HCT116 (cell line): ENCODE measurements at regions not wholly inside any gene's neighbourhood (a gene's known extent, or its start where the extent isn't known, plus 50 kb on each side); places are given as distances from the start of the nearest gene placed in this dataset.
"Not testable (repeated sequence)": the region's sequence is repeated elsewhere in the genome, so short reads cannot be mapped to it uniquely, and the experiment has no call there.

Experiments
- ATAC-seq: fragments of 200-7000 bp; cut with Tn5 transposase; 2 replicates; pipeline ENCODE4 v1.9.1; 2020; ENCODE audit warnings: mild to moderate bottlenecking, moderate library complexity
- BruUV-seq: library from RNA; stranded (reverse); fragments of 400-500 nt; replicated peaks from 2 replicates; lab custom pipeline; 2021; lab: Mats Ljungman, UMichigan
- CTCF ChIA-PET: fragments of 300-600 bp; sonication (Branson Sonifier 250); formaldehyde crosslinking; loops from one replicate; lab custom pipeline; 2021; ENCODE audit warnings: antibody characterized with exemption; lab: Charles Lee
- POLR2A ChIA-PET: fragments of 300-600, 350-600 bp; sonication (Branson Sonifier 250); formaldehyde crosslinking; loops from one replicate; lab custom pipeline; 2021; ENCODE audit warnings: antibody characterized with exemption; lab: Charles Lee
- RAD21 ChIA-PET, 2 experiments: fragments of 300-600 bp; sonication (Branson Sonifier 250); formaldehyde crosslinking; loops; one replicate each; lab custom pipeline; 2023; ENCODE audit warnings: low total read pairs in 2 of 2; ENCODE audit not compliant: uncharacterized antibody in 2 of 2, unreplicated experiment in 2 of 2, low non-redundant PET in 1 of 2; lab: Charles Lee
- DNase-seq: peaks from one replicate; pipeline ENCODE4 v3.0.0-alpha.2; 2010; ENCODE audit warnings: low read depth, low spot score
- H2AFZ ChIP-seq: fragments of 200-600 bp; shearing (Covaris generic), sonication (generic); 2 replicates; pipeline ENCODE4 v1.6.1; 2017; ENCODE audit warnings: low read depth, mixed run types, mixed read lengths, antibody characterized with exemption, low read length; ENCODE audit not compliant: poor library complexity, severe bottlenecking
- H3K27ac ChIP-seq: 2 replicates; pipeline ENCODE4 v1.5.1; 2012; ENCODE audit warnings: low read depth, low read length
- H3K27me3 ChIP-seq: fragments of 200-600 bp; sonication (generic); 2 replicates; pipeline ENCODE4 v1.6.1; 2016; ENCODE audit warnings: mixed run types, low read length, mixed read lengths; ENCODE audit not compliant: insufficient read depth
- H3K36me3 ChIP-seq, 2 experiments: fragments of 200-500 bp in 1 of 2; fragments of 200-600 bp in 1 of 2; sonication (Bioruptor generic) in 1 of 2; sonication (generic) in 1 of 2; 2 replicates each; pipeline versions ENCODE4 v1.5.1 to v1.6.1; 2014 to 2016; ENCODE audit warnings: low read length in 2 of 2, inconsistent platforms in 1 of 2, mixed read lengths in 1 of 2, mixed run types in 1 of 2; ENCODE audit not compliant: insufficient read depth in 2 of 2, control insufficient read depth in 1 of 2
- H3K4me1 ChIP-seq, 2 experiments: fragments of 200-600 bp in 1 of 2; sonication (generic) in 1 of 2; 2 replicates each; pipeline versions ENCODE4 v1.5.1 to v1.6.1; 2012 to 2017; ENCODE audit warnings: low read length in 2 of 2, inconsistent platforms in 1 of 2, mild to moderate bottlenecking in 1 of 2, mixed read lengths in 1 of 2, mixed run types in 1 of 2, moderate library complexity in 1 of 2; ENCODE audit not compliant: insufficient read depth in 2 of 2, control insufficient read depth in 1 of 2
- H3K4me2 ChIP-seq: fragments of 200-600 bp; sonication (generic); 2 replicates; pipeline ENCODE4 v1.6.1; 2017; ENCODE audit warnings: mixed run types, low read length, mixed read lengths
- H3K4me3 ChIP-seq, 2 experiments: fragments of 200-600 bp in 1 of 2; sonication (generic) in 1 of 2; replicated peaks in 1 of 2; 2 replicates each; pipeline ENCODE4 v1.5.1; 2011 to 2016; ENCODE audit warnings: low read length in 2 of 2, control low read depth in 1 of 2, low read depth in 1 of 2, mild to moderate bottlenecking in 1 of 2, mixed read lengths in 1 of 2, mixed run types in 1 of 2
- H3K79me2 ChIP-seq: fragments of 200-600 bp; sonication (generic); 2 replicates; pipeline ENCODE4 v1.6.1; 2017; ENCODE audit warnings: mild to moderate bottlenecking, mixed run types, low read length, moderate library complexity, mixed read lengths; ENCODE audit not compliant: insufficient read depth
- H3K9ac ChIP-seq: fragments of 200-600 bp; sonication (generic); 2 replicates; pipeline ENCODE4 v1.6.1; 2016; ENCODE audit warnings: low read length, mixed read lengths
- H3K9me2 ChIP-seq: fragments of 200-600 bp; sonication (generic), shearing (Covaris generic); 2 replicates; pipeline ENCODE4 v1.6.1; 2017; ENCODE audit warnings: mixed run types, mild to moderate bottlenecking, moderate library complexity; ENCODE audit not compliant: insufficient read depth
- H3K9me3 ChIP-seq, 2 experiments: fragments of 200-500 bp in 1 of 2; fragments of 200-600 bp in 1 of 2; sonication (Bioruptor generic) in 1 of 2; sonication (generic) in 1 of 2; 2 replicates each; pipeline ENCODE4 v1.6.1; 2014 to 2017; ENCODE audit warnings: low read length in 2 of 2, mixed read lengths in 2 of 2, inconsistent platforms in 1 of 2, low read depth in 1 of 2, mild to moderate bottlenecking in 1 of 2, mixed run types in 1 of 2, moderate library complexity in 1 of 2; ENCODE audit not compliant: control insufficient read depth in 1 of 2, insufficient read depth in 1 of 2
- H4K20me1 ChIP-seq: fragments of 200-600 bp; sonication (generic), shearing (Covaris generic); 2 replicates; pipeline ENCODE4 v1.6.1; 2017; ENCODE audit warnings: mixed run types, mild to moderate bottlenecking, moderate library complexity; ENCODE audit not compliant: insufficient read depth
- intact Hi-C: fragments of 100-400 bp; cut with micrococcal nuclease; formaldehyde crosslinking; loops from 2 replicates; pipeline ENCODE4 v1.10.0; 2022

GRCh38 chr20:25978450-25979190, 282.0 kb upstream of the ZNF337 start:
- not testable (repeated sequence) for H4K20me1 ChIP-seq, H3K9me2 ChIP-seq

GRCh38 chr20:25975816-25976215, 279.2 kb upstream of the ZNF337 start:
- H3K4me3 ChIP-seq, BruUV-seq, H3K9me3 ChIP-seq, H2AFZ ChIP-seq, H3K36me3 ChIP-seq, POLR2A ChIA-PET, H3K79me2 ChIP-seq, RAD21 ChIA-PET, H3K9ac ChIP-seq, CTCF ChIA-PET, H3K9me2 ChIP-seq, H4K20me1 ChIP-seq, H3K27ac ChIP-seq, intact Hi-C loops, DNase-seq, H3K27me3 ChIP-seq, ATAC-seq, H3K4me2 ChIP-seq, H3K4me1 ChIP-seq: not testable (repeated sequence)

More at GRCh38 chr20:25978450-25979190, 282.0 kb upstream of the ZNF337 start:
- intact Hi-C loops, CTCF ChIA-PET, ATAC-seq, BruUV-seq, H2AFZ ChIP-seq, H3K27me3 ChIP-seq, H3K9me3 ChIP-seq, H3K4me2 ChIP-seq, H3K79me2 ChIP-seq, H3K9ac ChIP-seq, RAD21 ChIA-PET, POLR2A ChIA-PET, H3K4me1 ChIP-seq, H3K4me3 ChIP-seq, DNase-seq, H3K27ac ChIP-seq, H3K36me3 ChIP-seq: not testable (repeated sequence)

- H3K9ac ChIP-seq, H3K27ac ChIP-seq, H3K9me2 ChIP-seq, H4K20me1 ChIP-seq, H3K4me3 ChIP-seq, H3K4me2 ChIP-seq, H3K9me3 ChIP-seq, CTCF ChIA-PET, ATAC-seq, RAD21 ChIA-PET, BruUV-seq, DNase-seq, H3K27me3 ChIP-seq, H3K79me2 ChIP-seq, H3K4me1 ChIP-seq, POLR2A ChIA-PET, H3K36me3 ChIP-seq, H2AFZ ChIP-seq: not testable (repeated sequence)
- intact Hi-C loops, result loop anchor here (10.0 kb wide), 1 partner anchor 60 kb away; no protein-coding TSS in a partner anchor
Observed at GRCh38 chr20:25965203-25965602, 268.6 kb upstream of the ZNF337 start.

- H3K9me3 ChIP-seq, H3K4me2 ChIP-seq, H2AFZ ChIP-seq, intact Hi-C loops, H3K4me3 ChIP-seq, H3K9ac ChIP-seq, BruUV-seq, H3K27ac ChIP-seq, DNase-seq, H3K27me3 ChIP-seq, H4K20me1 ChIP-seq, POLR2A ChIA-PET, H3K4me1 ChIP-seq, H3K36me3 ChIP-seq, H3K79me2 ChIP-seq, H3K9me2 ChIP-seq, CTCF ChIA-PET, ATAC-seq, RAD21 ChIA-PET: not testable (repeated sequence)
Observed at GRCh38 chr20:25953876-25954275, 257.2 kb upstream of the ZNF337 start.
